ENCODE measurements at regions not wholly inside any gene's neighbourhood (a gene's known extent, or its start where the extent isn't known, plus 50 kb on each side); places are given as distances from the start of the nearest gene placed in this dataset.

GRCh38 chr6:140344142-140344913 is 969.9 kb upstream of the CITED2 start:
- no peak for TF ChIP-seq CTCF (conservative IDR thresholded peaks at IDR 0.05)
- TF ChIP-seq EZH2 (IDR thresholded peaks at IDR 0.05; ENCODE audit: low read depth) = no peak

Data from PC-9 (cell line).